BJ (cell line): ENCODE measurements at regions not wholly inside any gene's neighbourhood (a gene's known extent, or its start where the extent isn't known, plus 50 kb on each side); places are given as distances from the start of the nearest gene placed in this dataset.
A peak's percentile ranks its signal among the peaks of the same experiment; 100 is the strongest.

Experiments
- CTCF ChIA-PET: fragments of 350-600 bp; formaldehyde crosslinking; extraction: SDS; loops from one replicate; lab custom pipeline; 2021; ENCODE audit warnings: antibody characterized with exemption, inconsistent platforms; lab: Yijun Ruan, JAX
- POLR2A ChIA-PET: fragments of 300-600 bp; sonication (Branson Sonifier 250); formaldehyde crosslinking; extraction: SDS; loops from one replicate; lab custom pipeline; 2021; ENCODE audit warnings: antibody characterized with exemption; lab: Charles Lee
- DNase-seq: peaks from one replicate; pipeline ENCODE4 v3.0.0-alpha.2; 2011; ENCODE audit warnings: low read depth
- H3K27me3 ChIP-seq: 2 replicates; pipeline ENCODE4 v1.6.0; 2011; ENCODE audit warnings: low read length; ENCODE audit not compliant: control insufficient read depth, insufficient read depth
- H3K36me3 ChIP-seq: 2 replicates; pipeline ENCODE4 v1.5.1; 2011; ENCODE audit warnings: low read length; ENCODE audit not compliant: control insufficient read depth, insufficient read depth
- H3K4me3 ChIP-seq: 2 replicates; pipeline ENCODE4 v1.5.1; 2011; ENCODE audit warnings: low read depth, mild to moderate bottlenecking, control low read depth, low read length
- CTCF ChIP-seq: IDR thresholded peaks from 2 replicates; pipeline ENCODE4 v1.5.1; 2011; ENCODE audit warnings: low read depth, mild to moderate bottlenecking, control low read depth, inconsistent platforms, low read length, moderate library complexity; ENCODE audit not compliant: insufficient read depth

GRCh38 chr15:70320482-70320881 lies 222.8 kb upstream of the TLE3 start:
- CTCF ChIA-PET: no interaction called here

GRCh38 chr15:70320077-70320476 lies 222.4 kb upstream of the TLE3 start:
- CTCF ChIA-PET: no interaction called here
- POLR2A ChIA-PET: no interaction called here
- no peak overlapping the region for H3K4me3 ChIP-seq

More at GRCh38 chr15:70320482-70320881, 222.8 kb upstream of the TLE3 start:
- H3K4me3 ChIP-seq: no peak overlapping the region
- H3K27me3 ChIP-seq: no peaks in the 10 kb centered on the region
- POLR2A ChIA-PET: interaction anchor here (0.6 kb wide), 1 partner anchor 276 kb away, joined by 3 read pairs; no protein-coding TSS in a partner anchor
- H3K36me3 ChIP-seq: no peaks in the 10 kb centered on the region
- DNase-seq: no peak
- no peak for TF ChIP-seq CTCF

GRCh38 chr15:70319466-70319865 lies 221.7 kb upstream of the TLE3 start:
- DNase-seq: no peak
- CTCF ChIA-PET: no interaction called here
- Histone ChIP-seq H3K36me3 (no peaks in the 10 kb centered on the region), H3K4me3 (no peak overlapping the region), H3K27me3 (no peaks in the 10 kb centered on the region)
- no peak for TF ChIP-seq CTCF
- POLR2A ChIA-PET: no interaction called here

More at GRCh38 chr15:70320077-70320476, 222.4 kb upstream of the TLE3 start:
- no peaks in the 10 kb centered on the region for H3K27me3 ChIP-seq
- H3K36me3 ChIP-seq: no peaks in the 10 kb centered on the region
- DNase-seq: no peak
- TF ChIP-seq CTCF: no peak

GRCh38 chr15:70318594-70319465 lies 221.1 kb upstream of the TLE3 start:
- Histone ChIP-seq H3K27me3 (no peaks in the 10 kb centered on the region), H3K36me3 (no peaks in the 10 kb centered on the region), H3K4me3 (no peak overlapping the region)
- CTCF ChIA-PET: no interaction called here
- peak; percentile 90 for DNase-seq
- POLR2A ChIA-PET: interaction anchor here (0.6 to 0.7 kb wide), 2 partner anchors 30 to 219 kb away, joined by 3 read pairs; no protein-coding TSS in a partner anchor
- no peak for TF ChIP-seq CTCF

GRCh38 chr15:70316059-70316600 lies 218.4 kb upstream of the TLE3 start:
- Histone ChIP-seq H3K36me3 (no peaks in the 10 kb centered on the region), H3K27me3 (peaks cover 3% of the 10 kb centered on the region; the same call in 1 of the 2 replicates), H3K4me3 (no peak overlapping the region)
- no peak for TF ChIP-seq CTCF
- ChIA-PET POLR2A (no interaction called here), CTCF (interaction anchor here (0.7 kb wide), 1 partner anchor 15 kb away, joined by 3 read pairs; no protein-coding TSS in a partner anchor)
- no peak for DNase-seq
